ENCODE measurements at regions not wholly inside any gene's neighbourhood (a gene's known extent, or its start where the extent isn't known, plus 50 kb on each side); places are given as distances from the start of the nearest gene placed in this dataset.

DNA sequence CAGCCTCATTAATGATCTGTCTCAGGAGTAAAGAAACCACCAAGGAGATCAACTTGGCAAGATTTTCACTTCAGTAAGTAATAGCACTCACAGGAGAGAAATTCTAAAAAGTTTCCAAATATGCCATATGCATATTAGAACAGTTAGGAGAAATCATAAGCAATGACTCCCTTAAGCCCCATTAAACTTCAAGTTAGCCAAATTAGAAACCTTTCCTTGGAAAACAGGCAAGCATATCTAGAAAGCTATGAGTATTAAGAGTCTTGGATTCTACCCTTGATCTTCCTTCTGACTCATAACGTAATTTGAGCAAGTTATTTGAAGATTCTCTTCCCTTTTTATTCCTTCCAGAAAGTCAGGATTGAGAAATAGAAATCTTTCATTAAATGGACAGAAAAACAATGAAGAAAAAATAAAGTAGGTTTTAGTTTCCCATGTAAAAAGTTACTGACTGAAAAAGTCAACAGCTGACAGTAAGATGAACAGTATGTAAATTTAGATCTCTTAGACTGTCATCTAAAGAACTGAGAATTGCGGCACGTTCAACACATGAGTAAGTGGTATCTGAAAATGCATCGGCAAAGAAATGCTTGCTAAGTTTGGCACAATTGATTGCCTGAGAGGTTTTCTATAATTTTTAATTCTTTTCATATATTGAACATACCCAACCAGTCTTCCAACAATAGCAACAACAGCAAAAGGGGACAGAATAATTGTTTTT lies 565.7 kb upstream of the FTMT start:
- TF ChIP-seq, protein P1, sequence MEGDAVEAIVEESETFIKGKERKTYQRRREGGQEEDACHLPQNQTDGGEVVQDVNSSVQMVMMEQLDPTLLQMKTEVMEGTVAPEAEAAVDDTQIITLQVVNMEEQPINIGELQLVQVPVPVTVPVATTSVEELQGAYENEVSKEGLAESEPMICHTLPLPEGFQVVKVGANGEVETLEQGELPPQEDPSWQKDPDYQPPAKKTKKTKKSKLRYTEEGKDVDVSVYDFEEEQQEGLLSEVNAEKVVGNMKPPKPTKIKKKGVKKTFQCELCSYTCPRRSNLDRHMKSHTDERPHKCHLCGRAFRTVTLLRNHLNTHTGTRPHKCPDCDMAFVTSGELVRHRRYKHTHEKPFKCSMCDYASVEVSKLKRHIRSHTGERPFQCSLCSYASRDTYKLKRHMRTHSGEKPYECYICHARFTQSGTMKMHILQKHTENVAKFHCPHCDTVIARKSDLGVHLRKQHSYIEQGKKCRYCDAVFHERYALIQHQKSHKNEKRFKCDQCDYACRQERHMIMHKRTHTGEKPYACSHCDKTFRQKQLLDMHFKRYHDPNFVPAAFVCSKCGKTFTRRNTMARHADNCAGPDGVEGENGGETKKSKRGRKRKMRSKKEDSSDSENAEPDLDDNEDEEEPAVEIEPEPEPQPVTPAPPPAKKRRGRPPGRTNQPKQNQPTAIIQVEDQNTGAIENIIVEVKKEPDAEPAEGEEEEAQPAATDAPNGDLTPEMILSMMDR (IDR thresholded peaks at IDR 0.05): no peak
- TF ChIP-seq HDAC2 (IDR thresholded peaks at IDR 0.05) (no peak), RAD21 (conservative IDR thresholded peaks at IDR 0.05 in 1 of 2, IDR thresholded peaks at IDR 0.05 in 1 of 2) (no peak)
